ENCODE measurements at regions not wholly inside any gene's neighbourhood (a gene's known extent, or its start where the extent isn't known, plus 50 kb on each side); places are given as distances from the start of the nearest gene placed in this dataset.
"Not testable (repeated sequence)": the region's sequence is repeated elsewhere in the genome, so short reads cannot be mapped to it uniquely, and the experiment has no call there.

DNA sequence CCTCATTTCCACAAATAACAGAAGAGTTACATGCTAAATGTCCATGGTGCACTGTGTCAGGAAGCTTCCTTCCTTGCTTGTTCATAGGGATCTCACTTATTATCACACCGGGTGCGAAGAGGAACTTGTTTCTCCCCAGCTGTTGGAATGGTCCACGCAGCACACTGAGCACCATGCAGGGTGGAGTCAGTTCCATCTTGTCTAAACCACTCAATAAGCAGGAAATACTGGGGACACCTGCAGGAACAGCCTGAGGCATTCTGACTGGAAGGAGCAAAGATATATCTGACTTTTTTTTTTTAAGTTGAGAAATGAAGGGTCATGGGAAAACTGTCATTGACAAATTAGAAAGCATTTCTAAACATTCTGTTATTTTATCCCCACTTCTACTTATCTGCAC, 70.0 kb upstream of the WDR72 start:
- H3K4me3 ChIP-seq (ENCODE audit: low read depth, low read length) = no peak overlapping the region
- TF ChIP-seq CTCF (IDR thresholded peaks at IDR 0.05; ENCODE audit: control insufficient read depth, extremely low read depth, insufficient read depth) = no peak
- DNase-seq (ENCODE audit: low read depth) = no peak

- no peak for DNase-seq (ENCODE audit: low read depth)
- TF ChIP-seq CTCF (IDR thresholded peaks at IDR 0.05; ENCODE audit: control insufficient read depth, extremely low read depth, insufficient read depth) = no peak
- no peak overlapping the region for H3K4me3 ChIP-seq (ENCODE audit: low read depth, low read length)
These were observed 67.9 kb upstream of the WDR72 start for GRCh38 chr15:53827355-53827754.

GRCh38 chr15:53811530-53811929, 52.1 kb upstream of the WDR72 start:
- DNase-seq (ENCODE audit: low read depth) = no peak
- TF ChIP-seq CTCF (IDR thresholded peaks at IDR 0.05; ENCODE audit: control insufficient read depth, extremely low read depth, insufficient read depth) = peak; percentile 62
- H3K4me3 ChIP-seq (ENCODE audit: low read depth, low read length) = no peak overlapping the region

DNA sequence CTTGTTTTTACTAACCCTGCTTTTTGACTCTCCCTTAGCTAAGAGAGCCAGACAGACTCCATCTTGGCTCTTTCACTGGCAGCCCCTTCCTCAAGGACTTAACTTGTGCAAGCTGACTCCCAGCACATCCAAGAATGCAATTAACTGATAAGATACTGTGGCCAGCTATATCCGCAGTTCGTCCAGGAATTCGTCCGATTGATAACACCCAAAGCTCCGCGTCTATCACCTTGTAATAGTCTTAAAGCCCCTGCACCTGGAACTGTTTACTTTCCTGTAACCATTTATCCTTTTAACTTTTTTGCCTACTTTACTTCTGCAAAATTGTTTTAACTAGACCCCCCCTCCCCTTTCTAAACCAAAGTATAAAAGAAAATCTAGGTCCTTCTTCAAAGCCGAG, 50.8 kb upstream of the WDR72 start:
- DNase-seq (ENCODE audit: low read depth) = not testable (repeated sequence)

More for the DNA sequence above, 50.8 kb upstream of the WDR72 start:
- not testable (repeated sequence) for H3K4me3 ChIP-seq (ENCODE audit: low read depth, low read length)

Measured in LNCaP clone FGC (cell line).